ENCODE measurements at regions not wholly inside any gene's neighbourhood (a gene's known extent, or its start where the extent isn't known, plus 50 kb on each side); places are given as distances from the start of the nearest gene placed in this dataset.
A peak's percentile ranks its signal among the peaks of the same experiment; 100 is the strongest.
"Not testable (repeated sequence)": the region's sequence is repeated elsewhere in the genome, so short reads cannot be mapped to it uniquely, and the experiment has no call there.

DNA sequence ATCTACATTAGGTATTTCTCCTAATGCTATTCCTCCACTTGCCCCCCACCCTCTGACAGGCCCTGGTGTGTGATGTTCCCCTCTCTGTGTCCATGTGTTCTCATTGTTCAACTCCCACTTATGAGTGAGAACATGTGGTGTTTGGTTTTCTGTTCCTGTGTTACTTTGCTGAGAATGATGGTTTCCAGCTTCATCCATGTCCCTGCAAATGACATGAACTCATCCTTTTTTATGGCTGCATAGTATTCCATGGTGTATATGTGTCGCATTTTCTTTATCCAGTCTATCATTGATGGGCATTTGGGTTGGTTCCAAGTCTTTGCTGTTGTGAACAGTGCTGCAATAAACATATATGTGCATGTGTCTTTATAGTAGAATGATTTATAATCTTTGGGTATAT, 50.6 kb upstream of the GRHL3 start:
- not testable (repeated sequence) for H3K4me3 ChIP-seq (ENCODE audit: low read length); DNase-seq (ENCODE audit: low read depth); H3K4me1 ChIP-seq (ENCODE audit: control insufficient read depth, insufficient read depth, low read length); H3K9ac ChIP-seq (ENCODE audit: low read length); H3K27me3 ChIP-seq (replicated peaks; ENCODE audit: control insufficient read depth, insufficient read depth, low read length); H3K36me3 ChIP-seq (ENCODE audit: control insufficient read depth, insufficient read depth, low read length, severe bottlenecking)
- peaks cover 20% of the 10 kb centered on the region for H3K9me3 ChIP-seq (ENCODE audit: control insufficient read depth, low read length)

- no peak for DNase-seq (ENCODE audit: low read depth)
- Histone ChIP-seq H3K27me3 (replicated peaks; ENCODE audit: control insufficient read depth, insufficient read depth, low read length) (no peaks in the 10 kb centered on the region), H3K4me3 (ENCODE audit: low read length) (no peak overlapping the region), H3K4me1 (ENCODE audit: control insufficient read depth, insufficient read depth, low read length) (peaks cover 4% of the 10 kb centered on the region), H3K9ac (ENCODE audit: low read length) (no peak overlapping the region), H3K9me3 (ENCODE audit: control insufficient read depth, low read length) (peaks cover 12% of the 10 kb centered on the region), H3K36me3 (ENCODE audit: control insufficient read depth, insufficient read depth, low read length, severe bottlenecking) (no peaks in the 10 kb centered on the region)
These were observed 52.2 kb upstream of the GRHL3 start for GRCh38 chr1:24266998-24267397.

GRCh38 chr1:24266398-24266941, 52.7 kb upstream of the GRHL3 start:
- Histone ChIP-seq H3K27me3 (replicated peaks; ENCODE audit: control insufficient read depth, insufficient read depth, low read length) (no peaks in the 10 kb centered on the region), H3K4me3 (ENCODE audit: low read length) (no peak overlapping the region), H3K4me1 (ENCODE audit: control insufficient read depth, insufficient read depth, low read length) (peaks cover 4% of the 10 kb centered on the region), H3K36me3 (ENCODE audit: control insufficient read depth, insufficient read depth, low read length, severe bottlenecking) (no peaks in the 10 kb centered on the region), H3K9ac (ENCODE audit: low read length) (no peak overlapping the region), H3K9me3 (ENCODE audit: control insufficient read depth, low read length) (peaks cover 8% of the 10 kb centered on the region)
- peak; percentile 54 for DNase-seq (ENCODE audit: low read depth)

GRCh38 chr1:24263746-24264145, 55.4 kb upstream of the GRHL3 start:
- Histone ChIP-seq H3K9me3 (ENCODE audit: control insufficient read depth, low read length) (peaks cover 5% of the 10 kb centered on the region), H3K36me3 (ENCODE audit: control insufficient read depth, insufficient read depth, low read length, severe bottlenecking) (no peaks in the 10 kb centered on the region), H3K9ac (ENCODE audit: low read length) (no peak overlapping the region), H3K4me1 (ENCODE audit: control insufficient read depth, insufficient read depth, low read length) (peaks cover 4% of the 10 kb centered on the region), H3K4me3 (ENCODE audit: low read length) (no peak overlapping the region), H3K27me3 (replicated peaks; ENCODE audit: control insufficient read depth, insufficient read depth, low read length) (no peaks in the 10 kb centered on the region)
- no peak for DNase-seq (ENCODE audit: low read depth)

GRCh38 chr1:24263211-24263610, 55.9 kb upstream of the GRHL3 start:
- Histone ChIP-seq H3K4me1 (ENCODE audit: control insufficient read depth, insufficient read depth, low read length) (peaks cover 4% of the 10 kb centered on the region), H3K4me3 (ENCODE audit: low read length) (no peak overlapping the region), H3K36me3 (ENCODE audit: control insufficient read depth, insufficient read depth, low read length, severe bottlenecking) (no peaks in the 10 kb centered on the region), H3K27me3 (replicated peaks; ENCODE audit: control insufficient read depth, insufficient read depth, low read length) (peaks cover 2% of the 10 kb centered on the region), H3K9me3 (ENCODE audit: control insufficient read depth, low read length) (peaks cover 5% of the 10 kb centered on the region), H3K9ac (ENCODE audit: low read length) (no peak overlapping the region)
- DNase-seq (ENCODE audit: low read depth) = no peak

GRCh38 chr1:24261977-24262376, 57.2 kb upstream of the GRHL3 start:
- Histone ChIP-seq H3K9me3 (ENCODE audit: control insufficient read depth, low read length) (peaks cover 8% of the 10 kb centered on the region), H3K36me3 (ENCODE audit: control insufficient read depth, insufficient read depth, low read length, severe bottlenecking) (no peaks in the 10 kb centered on the region), H3K27me3 (replicated peaks; ENCODE audit: control insufficient read depth, insufficient read depth, low read length) (peaks cover 14% of the 10 kb centered on the region), H3K4me3 (ENCODE audit: low read length) (no peak overlapping the region), H3K9ac (ENCODE audit: low read length) (no peak overlapping the region), H3K4me1 (ENCODE audit: control insufficient read depth, insufficient read depth, low read length) (peaks cover 4% of the 10 kb centered on the region)
- DNase-seq (ENCODE audit: low read depth) = no peak

- H3K36me3 ChIP-seq (ENCODE audit: control insufficient read depth, insufficient read depth, low read length, severe bottlenecking) = no peaks in the 10 kb centered on the region
- H3K9me3 ChIP-seq (ENCODE audit: control insufficient read depth, low read length) = peaks cover 17% of the 10 kb centered on the region
- H3K9ac ChIP-seq (ENCODE audit: low read length) = no peak overlapping the region
- no peaks in the 10 kb centered on the region for H3K4me1 ChIP-seq (ENCODE audit: control insufficient read depth, insufficient read depth, low read length)
- H3K4me3 ChIP-seq (ENCODE audit: low read length) = no peak overlapping the region
- H3K27me3 ChIP-seq (replicated peaks; ENCODE audit: control insufficient read depth, insufficient read depth, low read length) = peaks cover 21% of the 10 kb centered on the region
- DNase-seq (ENCODE audit: low read depth) = no peak
These were observed 60.3 kb upstream of the GRHL3 start for GRCh38 chr1:24258735-24259424.

- DNase-seq (ENCODE audit: low read depth) = no peak
- Histone ChIP-seq H3K36me3 (ENCODE audit: control insufficient read depth, insufficient read depth, low read length, severe bottlenecking) (no peaks in the 10 kb centered on the region), H3K27me3 (replicated peaks; ENCODE audit: control insufficient read depth, insufficient read depth, low read length) (peaks cover 21% of the 10 kb centered on the region), H3K4me1 (ENCODE audit: control insufficient read depth, insufficient read depth, low read length) (no peaks in the 10 kb centered on the region), H3K9me3 (ENCODE audit: control insufficient read depth, low read length) (peaks cover 12% of the 10 kb centered on the region), H3K4me3 (ENCODE audit: low read length) (no peak overlapping the region), H3K9ac (ENCODE audit: low read length) (no peak overlapping the region)
These were observed 61.8 kb upstream of the GRHL3 start for GRCh38 chr1:24257373-24257772.

DNA sequence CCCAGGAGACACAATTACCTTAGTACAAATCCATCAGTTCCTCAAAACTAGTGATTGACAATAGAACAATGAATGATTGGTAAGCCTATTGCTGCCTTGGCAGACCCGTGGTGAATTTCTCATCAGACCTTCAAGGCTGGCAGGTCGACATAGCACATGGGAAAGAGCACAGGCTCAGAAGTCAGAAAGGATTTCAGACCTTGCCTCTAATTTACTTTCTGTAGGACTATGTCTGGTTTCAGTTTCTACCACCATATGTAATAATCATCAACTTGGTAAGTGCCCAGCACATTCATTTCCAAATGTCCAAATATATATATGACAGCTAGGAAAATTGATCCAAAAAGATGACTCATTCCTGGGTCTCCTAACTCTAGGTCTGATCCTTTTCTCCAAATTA, 62.5 kb upstream of the GRHL3 start:
- DNase-seq (ENCODE audit: low read depth) = no peak
- Histone ChIP-seq H3K4me3 (ENCODE audit: low read length) (no peak overlapping the region), H3K36me3 (ENCODE audit: control insufficient read depth, insufficient read depth, low read length, severe bottlenecking) (no peaks in the 10 kb centered on the region), H3K9ac (ENCODE audit: low read length) (no peak overlapping the region), H3K4me1 (ENCODE audit: control insufficient read depth, insufficient read depth, low read length) (no peaks in the 10 kb centered on the region), H3K9me3 (ENCODE audit: control insufficient read depth, low read length) (peaks cover 14% of the 10 kb centered on the region), H3K27me3 (replicated peaks; ENCODE audit: control insufficient read depth, insufficient read depth, low read length) (peaks cover 21% of the 10 kb centered on the region)

DNA sequence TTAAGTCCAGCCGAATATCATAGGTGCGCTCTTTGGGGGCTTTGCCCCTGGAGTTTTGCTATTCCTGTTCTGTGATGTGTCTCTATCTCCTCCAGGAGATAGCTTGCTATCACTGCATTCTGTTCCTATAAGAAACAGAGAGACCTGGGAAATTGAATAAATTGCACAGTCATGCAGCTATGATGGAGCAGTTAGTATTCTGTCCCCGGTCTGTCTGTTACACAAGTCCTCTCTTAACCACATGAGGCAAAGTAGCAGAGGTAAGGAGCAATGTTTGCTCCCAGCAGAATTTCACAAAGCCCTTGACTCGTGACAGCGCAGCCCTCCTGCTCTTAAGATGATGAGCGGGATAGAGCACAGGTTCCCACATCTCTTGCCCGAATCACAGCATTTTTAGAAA, 63.9 kb upstream of the GRHL3 start:
- no peak for DNase-seq (ENCODE audit: low read depth)
- no peaks in the 10 kb centered on the region for H3K4me1 ChIP-seq (ENCODE audit: control insufficient read depth, insufficient read depth, low read length)
- peaks cover 21% of the 10 kb centered on the region for H3K27me3 ChIP-seq (replicated peaks; ENCODE audit: control insufficient read depth, insufficient read depth, low read length)
- H3K36me3 ChIP-seq (ENCODE audit: control insufficient read depth, insufficient read depth, low read length, severe bottlenecking) = no peaks in the 10 kb centered on the region
- no peak overlapping the region for H3K4me3 ChIP-seq (ENCODE audit: low read length)
- H3K9ac ChIP-seq (ENCODE audit: low read length) = no peak overlapping the region
- peaks cover 22% of the 10 kb centered on the region for H3K9me3 ChIP-seq (ENCODE audit: control insufficient read depth, low read length)

- Histone ChIP-seq H3K9ac (ENCODE audit: low read length) (no peak overlapping the region), H3K9me3 (ENCODE audit: control insufficient read depth, low read length) (peaks cover 22% of the 10 kb centered on the region), H3K4me3 (ENCODE audit: low read length) (no peak overlapping the region), H3K4me1 (ENCODE audit: control insufficient read depth, insufficient read depth, low read length) (no peaks in the 10 kb centered on the region), H3K27me3 (replicated peaks; ENCODE audit: control insufficient read depth, insufficient read depth, low read length) (peaks cover 21% of the 10 kb centered on the region), H3K36me3 (ENCODE audit: control insufficient read depth, insufficient read depth, low read length, severe bottlenecking) (no peaks in the 10 kb centered on the region)
- DNase-seq (ENCODE audit: low read depth) = no peak
These were observed 64.4 kb upstream of the GRHL3 start for GRCh38 chr1:24254783-24255182.

GRCh38 chr1:24253571-24253970, 65.6 kb upstream of the GRHL3 start:
- Histone ChIP-seq H3K9ac (ENCODE audit: low read length) (no peak overlapping the region), H3K4me1 (ENCODE audit: control insufficient read depth, insufficient read depth, low read length) (no peaks in the 10 kb centered on the region), H3K27me3 (replicated peaks; ENCODE audit: control insufficient read depth, insufficient read depth, low read length) (peaks cover 23% of the 10 kb centered on the region), H3K36me3 (ENCODE audit: control insufficient read depth, insufficient read depth, low read length, severe bottlenecking) (no peaks in the 10 kb centered on the region), H3K4me3 (ENCODE audit: low read length) (no peak overlapping the region), H3K9me3 (ENCODE audit: control insufficient read depth, low read length) (peaks cover 22% of the 10 kb centered on the region)
- no peak for DNase-seq (ENCODE audit: low read depth)

Data from adipocyte (in vitro differentiated cells).